ENCODE measurements at regions not wholly inside any gene's neighbourhood (a gene's known extent, or its start where the extent isn't known, plus 50 kb on each side); places are given as distances from the start of the nearest gene placed in this dataset.

DNA sequence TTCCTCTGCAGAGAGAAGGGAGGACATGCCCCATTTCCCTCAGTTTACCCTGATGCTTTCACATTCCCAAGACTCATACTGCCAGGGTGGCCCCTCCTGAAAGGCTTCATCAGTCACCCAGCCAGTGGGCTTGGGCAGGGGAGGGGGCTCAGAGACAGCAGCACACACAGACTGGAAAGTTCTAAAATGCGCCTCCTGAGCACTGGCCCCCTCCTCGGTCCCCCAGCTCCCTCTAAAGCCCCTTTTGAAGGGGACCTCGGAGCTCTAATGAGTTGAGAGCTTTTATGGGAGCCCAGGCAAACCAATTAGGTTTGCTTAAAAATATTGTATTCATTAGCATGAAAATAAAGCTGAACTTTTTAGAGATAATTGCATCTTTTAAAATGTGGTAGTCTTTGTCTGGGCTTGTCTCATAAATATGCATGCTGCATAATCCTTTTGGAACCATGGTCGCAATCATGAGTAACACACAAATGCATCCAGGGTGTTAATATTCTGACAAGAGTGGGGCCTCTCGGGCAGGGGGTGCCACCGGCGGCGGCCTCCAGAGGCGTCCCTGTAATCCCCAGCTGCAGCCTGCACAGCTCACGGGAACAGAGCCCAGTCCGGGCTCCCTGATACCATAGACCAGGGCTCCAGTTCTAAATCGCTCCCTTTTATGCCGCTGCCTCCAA is 78.5 kb downstream of the RPLP1 start:
- H3K4me1 Mint-ChIP-seq (ENCODE audit: low read depth, unreplicated experiment): no peaks in the 10 kb centered on the region
- no peak overlapping the region for H3K27ac Mint-ChIP-seq (ENCODE audit: unreplicated experiment)
- no peaks in the 10 kb centered on the region for H3K36me3 Mint-ChIP-seq (ENCODE audit: insufficient read depth, unreplicated experiment)
- BruUV-seq (replicated peaks): no TSS peak
- H3K4me3 Mint-ChIP-seq (ENCODE audit: low read depth, unreplicated experiment): no peak overlapping the region
- no peaks in the 10 kb centered on the region for H3K9me3 Mint-ChIP-seq (ENCODE audit: low read depth, unreplicated experiment)
- DNase-seq: no peak
- TF ChIP-seq, protein P1, sequence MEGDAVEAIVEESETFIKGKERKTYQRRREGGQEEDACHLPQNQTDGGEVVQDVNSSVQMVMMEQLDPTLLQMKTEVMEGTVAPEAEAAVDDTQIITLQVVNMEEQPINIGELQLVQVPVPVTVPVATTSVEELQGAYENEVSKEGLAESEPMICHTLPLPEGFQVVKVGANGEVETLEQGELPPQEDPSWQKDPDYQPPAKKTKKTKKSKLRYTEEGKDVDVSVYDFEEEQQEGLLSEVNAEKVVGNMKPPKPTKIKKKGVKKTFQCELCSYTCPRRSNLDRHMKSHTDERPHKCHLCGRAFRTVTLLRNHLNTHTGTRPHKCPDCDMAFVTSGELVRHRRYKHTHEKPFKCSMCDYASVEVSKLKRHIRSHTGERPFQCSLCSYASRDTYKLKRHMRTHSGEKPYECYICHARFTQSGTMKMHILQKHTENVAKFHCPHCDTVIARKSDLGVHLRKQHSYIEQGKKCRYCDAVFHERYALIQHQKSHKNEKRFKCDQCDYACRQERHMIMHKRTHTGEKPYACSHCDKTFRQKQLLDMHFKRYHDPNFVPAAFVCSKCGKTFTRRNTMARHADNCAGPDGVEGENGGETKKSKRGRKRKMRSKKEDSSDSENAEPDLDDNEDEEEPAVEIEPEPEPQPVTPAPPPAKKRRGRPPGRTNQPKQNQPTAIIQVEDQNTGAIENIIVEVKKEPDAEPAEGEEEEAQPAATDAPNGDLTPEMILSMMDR (IDR thresholded peaks at IDR 0.05; ENCODE audit: unreplicated experiment): no peak
- CTCF ChIA-PET: interaction anchor here (1.5 kb wide), 1 partner anchor 9 kb away, joined by 8 read pairs; no protein-coding TSS in a partner anchor
- H3K27me3 Mint-ChIP-seq (ENCODE audit: unreplicated experiment): peaks cover 23% of the 10 kb centered on the region
- intact Hi-C loops (cut with micrococcal nuclease; ENCODE audit: unreplicated experiment): no loop called here

DNA sequence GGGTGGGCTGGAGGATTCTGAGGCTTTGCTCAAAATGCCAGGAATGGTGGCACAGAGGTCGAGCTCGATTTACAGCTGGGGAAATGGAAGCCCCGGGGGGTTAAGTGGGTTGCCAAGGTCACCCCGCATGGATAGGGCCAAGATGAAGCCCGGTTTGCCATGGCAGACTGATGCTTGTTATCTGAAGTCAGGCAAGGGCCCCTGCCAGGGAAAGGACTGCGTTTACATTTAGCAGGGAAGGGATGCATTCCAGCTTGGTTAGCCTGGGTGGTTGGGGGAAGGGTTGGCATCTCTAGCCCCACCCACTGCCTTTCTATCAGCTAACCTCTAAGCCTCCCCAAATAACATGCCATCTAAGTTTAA is 79.0 kb downstream of the RPLP1 start:
- H3K4me3 Mint-ChIP-seq (ENCODE audit: low read depth, unreplicated experiment): no peak overlapping the region
- intact Hi-C loops (cut with micrococcal nuclease; ENCODE audit: unreplicated experiment): no loop called here
- no peak for DNase-seq
- CTCF ChIA-PET: interaction anchor here (1.5 kb wide), 1 partner anchor 9 kb away, joined by 8 read pairs; no protein-coding TSS in a partner anchor
- peaks cover 23% of the 10 kb centered on the region for H3K27me3 Mint-ChIP-seq (ENCODE audit: unreplicated experiment)
- H3K27ac Mint-ChIP-seq (ENCODE audit: unreplicated experiment): no peak overlapping the region
- TF ChIP-seq, protein P1 (IDR thresholded peaks at IDR 0.05; ENCODE audit: unreplicated experiment): no peak
- H3K4me1 Mint-ChIP-seq (ENCODE audit: low read depth, unreplicated experiment): no peaks in the 10 kb centered on the region
- no peaks in the 10 kb centered on the region for H3K36me3 Mint-ChIP-seq (ENCODE audit: insufficient read depth, unreplicated experiment)
- no peaks in the 10 kb centered on the region for H3K9me3 Mint-ChIP-seq (ENCODE audit: low read depth, unreplicated experiment)
- no TSS peak for BruUV-seq (replicated peaks)

DNA sequence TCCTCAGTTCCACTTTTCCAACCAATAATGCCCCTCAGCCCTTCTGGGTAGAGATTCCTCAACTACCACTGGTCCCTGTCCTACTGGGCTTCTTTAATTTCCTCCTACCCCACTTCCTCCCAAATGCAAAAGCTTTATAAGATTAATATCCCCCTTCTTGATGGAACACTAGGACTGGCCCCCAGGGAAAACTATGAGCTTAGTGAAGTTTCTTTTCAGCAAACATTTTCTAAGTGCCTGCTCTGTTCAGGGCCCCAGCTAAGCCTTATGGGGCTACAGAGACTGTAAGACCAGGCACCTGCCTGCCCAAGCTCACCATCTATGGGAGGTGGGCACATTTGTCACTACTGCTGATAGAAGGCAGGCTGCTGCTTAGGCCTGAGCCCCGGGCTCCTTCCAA is 79.4 kb downstream of the RPLP1 start:
- TF ChIP-seq, protein P1 (IDR thresholded peaks at IDR 0.05; ENCODE audit: unreplicated experiment): no peak
- Mint-ChIP-seq H3K4me3 (ENCODE audit: low read depth, unreplicated experiment) (no peak overlapping the region), H3K4me1 (ENCODE audit: low read depth, unreplicated experiment) (no peaks in the 10 kb centered on the region), H3K9me3 (ENCODE audit: low read depth, unreplicated experiment) (no peaks in the 10 kb centered on the region), H3K36me3 (ENCODE audit: insufficient read depth, unreplicated experiment) (no peaks in the 10 kb centered on the region), H3K27me3 (ENCODE audit: unreplicated experiment) (peaks cover 23% of the 10 kb centered on the region), H3K27ac (ENCODE audit: unreplicated experiment) (no peak overlapping the region)
- CTCF ChIA-PET: interaction anchor here (1.5 kb wide), 1 partner anchor 10 kb away, joined by 8 read pairs; no protein-coding TSS in a partner anchor
- no TSS peak for BruUV-seq (replicated peaks)
- intact Hi-C loops (cut with micrococcal nuclease; ENCODE audit: unreplicated experiment): no loop called here
- DNase-seq: no peak

DNA sequence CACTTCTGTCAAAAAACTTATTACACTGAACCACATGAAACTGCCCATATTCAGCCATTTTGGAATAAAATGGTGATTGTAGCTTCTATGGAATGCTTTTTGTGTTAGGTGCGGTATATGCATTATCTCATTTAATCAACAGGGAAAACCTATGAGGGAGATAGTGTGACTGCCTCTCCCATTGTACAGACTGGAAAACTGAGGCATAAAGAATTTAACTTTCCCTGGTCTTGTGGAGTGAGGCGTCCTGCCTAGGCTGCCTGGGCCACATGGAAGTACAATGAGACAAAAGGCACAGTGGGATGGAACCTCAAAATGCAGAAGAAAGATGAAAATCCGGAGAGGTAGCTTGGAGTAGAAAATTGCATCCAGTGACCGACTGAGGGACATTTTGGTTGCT is 80.2 kb downstream of the RPLP1 start:
- intact Hi-C loops (cut with micrococcal nuclease; ENCODE audit: unreplicated experiment): no loop called here
- Mint-ChIP-seq H3K27ac (ENCODE audit: unreplicated experiment) (no peak overlapping the region), H3K9me3 (ENCODE audit: low read depth, unreplicated experiment) (no peaks in the 10 kb centered on the region), H3K4me3 (ENCODE audit: low read depth, unreplicated experiment) (no peak overlapping the region), H3K4me1 (ENCODE audit: low read depth, unreplicated experiment) (no peaks in the 10 kb centered on the region), H3K36me3 (ENCODE audit: insufficient read depth, unreplicated experiment) (no peaks in the 10 kb centered on the region), H3K27me3 (ENCODE audit: unreplicated experiment) (peaks cover 23% of the 10 kb centered on the region)
- no TSS peak for BruUV-seq (replicated peaks)
- TF ChIP-seq, protein P1 (IDR thresholded peaks at IDR 0.05; ENCODE audit: unreplicated experiment): no peak
- no peak for DNase-seq
- CTCF ChIA-PET: no interaction called here

Data from Calu3 (cell line).